Neuronal stem cell (in vitro differentiated cells): ENCODE measurements at regions not wholly inside any gene's neighbourhood (a gene's known extent, or its start where the extent isn't known, plus 50 kb on each side); places are given as distances from the start of the nearest gene placed in this dataset.
"Not testable (repeated sequence)": the region's sequence is repeated elsewhere in the genome, so short reads cannot be mapped to it uniquely, and the experiment has no call there.

ENCODE experiments used
- DNase-seq: peaks from one replicate; pipeline ENCODE4 v3.0.0-alpha.2; 2013; ENCODE audit warnings: low spot score
- H2AFZ ChIP-seq: one replicate; pipeline ENCODE4 v1.6.1; 2013; ENCODE audit warnings: mild to moderate bottlenecking, low read length, inconsistent platforms
- H2AK5ac ChIP-seq: 2 replicates; pipeline ENCODE4 v1.6.1; 2013; ENCODE audit warnings: low read depth, mild to moderate bottlenecking, inconsistent platforms, low read length, moderate library complexity, mixed read lengths
- H2BK120ac ChIP-seq: 2 replicates; pipeline ENCODE4 v1.6.1; 2013; ENCODE audit warnings: low read depth, mild to moderate bottlenecking, inconsistent platforms, low read length, moderate library complexity, mixed read lengths
- H2BK12ac ChIP-seq: one replicate; pipeline ENCODE4 v1.6.1; 2013; ENCODE audit warnings: low read length, inconsistent platforms
- H2BK15ac ChIP-seq: 2 replicates; pipeline ENCODE4 v1.6.1; 2013; ENCODE audit warnings: mild to moderate bottlenecking, low read length, inconsistent platforms, mixed read lengths
- H2BK5ac ChIP-seq: one replicate; pipeline ENCODE4 v1.6.1; 2013; ENCODE audit warnings: inconsistent platforms, mild to moderate bottlenecking, low read length, moderate library complexity
- H3K14ac ChIP-seq: one replicate; pipeline ENCODE4 v1.6.1; 2013; ENCODE audit warnings: low read length, inconsistent platforms
- H3K18ac ChIP-seq: 2 replicates; pipeline ENCODE4 v1.6.1; 2013; ENCODE audit warnings: low read length, inconsistent platforms
- H3K23ac ChIP-seq: 2 replicates; pipeline ENCODE4 v1.6.1; 2013; ENCODE audit warnings: low read depth, mild to moderate bottlenecking, mixed read lengths, low read length, inconsistent platforms; ENCODE audit not compliant: poor library complexity
- H3K27ac ChIP-seq: replicated peaks from 3 replicates; pipeline ENCODE4 v1.5.1; 2013; ENCODE audit warnings: low read length, inconsistent platforms
- H3K27me3 ChIP-seq, 3 experiments: 2 replicates each; pipeline ENCODE4 v1.6.1; 2013; ENCODE audit warnings: low read length in 3 of 3, mild to moderate bottlenecking in 2 of 3, inconsistent platforms in 1 of 3, low read depth in 1 of 3, mixed read lengths in 1 of 3, moderate library complexity in 1 of 3; ENCODE audit not compliant: control insufficient read depth in 3 of 3, insufficient read depth in 3 of 3
- H3K36me3 ChIP-seq, 2 donors: replicated peaks in 1 of 2; 2 replicates each; pipeline ENCODE4 v1.6.1; 2013; ENCODE audit warnings: low read length in 2 of 2; ENCODE audit not compliant: control insufficient read depth in 2 of 2, insufficient read depth in 2 of 2
- H3K4ac ChIP-seq: 2 replicates; pipeline ENCODE4 v1.6.1; 2013; ENCODE audit warnings: inconsistent platforms, mild to moderate bottlenecking, low read length, moderate library complexity
- H3K4me1 ChIP-seq, 2 donors: 1 replicate in 1 of 2; 2 replicates in 1 of 2; pipeline ENCODE4 v1.6.1; 2013; ENCODE audit warnings: low read length in 2 of 2, low read depth in 1 of 2; ENCODE audit not compliant: control insufficient read depth in 2 of 2, insufficient read depth in 1 of 2
- H3K4me2 ChIP-seq: one replicate; pipeline ENCODE4 v1.6.1; 2013; ENCODE audit warnings: mild to moderate bottlenecking, low read length, inconsistent platforms; ENCODE audit not compliant: insufficient read depth, poor library complexity, severe bottlenecking
- H3K4me3 ChIP-seq, 2 donors: 2 replicates each; pipeline ENCODE4 v1.5.1; 2013; ENCODE audit warnings: low read length in 2 of 2, mild to moderate bottlenecking in 2 of 2, inconsistent platforms in 1 of 2, moderate library complexity in 1 of 2
- H3K79me1 ChIP-seq: one replicate; pipeline ENCODE4 v1.6.1; 2013; ENCODE audit warnings: low read depth, mild to moderate bottlenecking, inconsistent platforms, low read length, moderate library complexity
- H3K9ac ChIP-seq: one replicate; pipeline ENCODE4 v1.6.1; 2013; ENCODE audit warnings: mild to moderate bottlenecking, low read depth, low read length, inconsistent platforms; ENCODE audit not compliant: poor library complexity
- H3K9me3 ChIP-seq, 2 donors: replicated peaks in 1 of 2; 2 replicates each; pipeline versions ENCODE3 to v1.6.1; 2013; ENCODE audit warnings: low read length in 2 of 2, mild to moderate bottlenecking in 2 of 2, inconsistent platforms in 1 of 2, low read depth in 1 of 2, mixed read lengths in 1 of 2, moderate library complexity in 1 of 2; ENCODE audit not compliant: control insufficient read depth in 2 of 2, insufficient read depth in 1 of 2
- H4K8ac ChIP-seq: one replicate; pipeline ENCODE4 v1.6.1; 2013; ENCODE audit warnings: low read depth, mild to moderate bottlenecking, inconsistent platforms, low read length, moderate library complexity
- H4K91ac ChIP-seq: one replicate; pipeline ENCODE4 v1.6.1; 2013; ENCODE audit warnings: low read length, low read depth, mild to moderate bottlenecking, inconsistent platforms; ENCODE audit not compliant: poor library complexity
- WGBS, 2 donors: extraction: QIAGEN DNeasy Blood & Tissue Kit; methylation state at CpG; one replicate each; pipeline ENCODE4 v1.1.7; 2013; ENCODE audit warnings: missing lambda C conversion rate in 2 of 2, mixed read lengths in 1 of 2; ENCODE audit not compliant: insufficient read length in 2 of 2, insufficient replicate concordance in 1 of 2; ENCODE audit errors: extremely low coverage in 2 of 2; 5-methylcytosine and 5-hydroxymethylcytosine counted together

- not testable (repeated sequence) for H3K23ac ChIP-seq, H3K4ac ChIP-seq, H4K8ac ChIP-seq, H2AK5ac ChIP-seq, H3K14ac ChIP-seq, H3K4me1 ChIP-seq, H2BK5ac ChIP-seq, H2BK120ac ChIP-seq, H3K79me1 ChIP-seq, DNase-seq, H3K27me3 ChIP-seq, H3K4me2 ChIP-seq, H2BK15ac ChIP-seq, H2BK12ac ChIP-seq, H3K9ac ChIP-seq, H3K36me3 ChIP-seq, H2AFZ ChIP-seq, H3K27ac ChIP-seq, H3K9me3 ChIP-seq, H4K91ac ChIP-seq, H3K4me3 ChIP-seq, H3K18ac ChIP-seq
- WGBS, 2 donors: no CpG with 5 or more reads among the region's 2 CpGs
Measured at GRCh38 chr9:41658116-41658515, 469.0 kb upstream of the ZNG1F start.

- not testable (repeated sequence) for DNase-seq, H3K18ac ChIP-seq, H3K36me3 ChIP-seq, H3K4me3 ChIP-seq, H3K14ac ChIP-seq, H2BK120ac ChIP-seq, H3K27me3 ChIP-seq, H2AK5ac ChIP-seq, H2BK5ac ChIP-seq, H3K4me2 ChIP-seq, H3K79me1 ChIP-seq, H3K9me3 ChIP-seq, H3K23ac ChIP-seq, H2BK15ac ChIP-seq, H4K91ac ChIP-seq, H3K4ac ChIP-seq, H3K27ac ChIP-seq, H2BK12ac ChIP-seq, H3K9ac ChIP-seq, H3K4me1 ChIP-seq, H4K8ac ChIP-seq, H2AFZ ChIP-seq
- no CpG with 5 or more reads among the region's 2 CpGs for WGBS, 2 donors
Measured at GRCh38 chr9:41657141-41657540, 468.0 kb upstream of the ZNG1F start.

- not testable (repeated sequence) for H3K4me1 ChIP-seq, H2AFZ ChIP-seq, H2BK120ac ChIP-seq, H2BK5ac ChIP-seq, H3K4ac ChIP-seq, H3K23ac ChIP-seq, H3K18ac ChIP-seq, H3K79me1 ChIP-seq, DNase-seq, H2BK15ac ChIP-seq, H3K27ac ChIP-seq, H3K4me3 ChIP-seq, H3K27me3 ChIP-seq, H3K9ac ChIP-seq, H3K36me3 ChIP-seq, H3K9me3 ChIP-seq, H3K14ac ChIP-seq, H4K91ac ChIP-seq, H3K4me2 ChIP-seq, H4K8ac ChIP-seq, H2AK5ac ChIP-seq, H2BK12ac ChIP-seq
- WGBS, 2 donors: no CpG with 5 or more reads among the region's 35 CpGs
Measured at GRCh38 chr9:41655071-41655554, 466.0 kb upstream of the ZNG1F start.

- not testable (repeated sequence) for H3K23ac ChIP-seq, H3K4ac ChIP-seq, H3K4me1 ChIP-seq, H4K8ac ChIP-seq, H3K27ac ChIP-seq, H3K4me3 ChIP-seq, H3K4me2 ChIP-seq, H3K18ac ChIP-seq, H4K91ac ChIP-seq, H3K36me3 ChIP-seq, DNase-seq, H2BK15ac ChIP-seq, H3K14ac ChIP-seq, H2AFZ ChIP-seq, H3K79me1 ChIP-seq, H3K9ac ChIP-seq, H3K9me3 ChIP-seq, H2BK5ac ChIP-seq, H2AK5ac ChIP-seq, H2BK120ac ChIP-seq, H2BK12ac ChIP-seq, H3K27me3 ChIP-seq
- no CpG with 5 or more reads among the region's 16 CpGs for WGBS, 2 donors
Measured at GRCh38 chr9:41654349-41654748, 465.2 kb upstream of the ZNG1F start.
